ENCODE measurements at regions not wholly inside any gene's neighbourhood (a gene's known extent, or its start where the extent isn't known, plus 50 kb on each side); places are given as distances from the start of the nearest gene placed in this dataset.

DNA sequence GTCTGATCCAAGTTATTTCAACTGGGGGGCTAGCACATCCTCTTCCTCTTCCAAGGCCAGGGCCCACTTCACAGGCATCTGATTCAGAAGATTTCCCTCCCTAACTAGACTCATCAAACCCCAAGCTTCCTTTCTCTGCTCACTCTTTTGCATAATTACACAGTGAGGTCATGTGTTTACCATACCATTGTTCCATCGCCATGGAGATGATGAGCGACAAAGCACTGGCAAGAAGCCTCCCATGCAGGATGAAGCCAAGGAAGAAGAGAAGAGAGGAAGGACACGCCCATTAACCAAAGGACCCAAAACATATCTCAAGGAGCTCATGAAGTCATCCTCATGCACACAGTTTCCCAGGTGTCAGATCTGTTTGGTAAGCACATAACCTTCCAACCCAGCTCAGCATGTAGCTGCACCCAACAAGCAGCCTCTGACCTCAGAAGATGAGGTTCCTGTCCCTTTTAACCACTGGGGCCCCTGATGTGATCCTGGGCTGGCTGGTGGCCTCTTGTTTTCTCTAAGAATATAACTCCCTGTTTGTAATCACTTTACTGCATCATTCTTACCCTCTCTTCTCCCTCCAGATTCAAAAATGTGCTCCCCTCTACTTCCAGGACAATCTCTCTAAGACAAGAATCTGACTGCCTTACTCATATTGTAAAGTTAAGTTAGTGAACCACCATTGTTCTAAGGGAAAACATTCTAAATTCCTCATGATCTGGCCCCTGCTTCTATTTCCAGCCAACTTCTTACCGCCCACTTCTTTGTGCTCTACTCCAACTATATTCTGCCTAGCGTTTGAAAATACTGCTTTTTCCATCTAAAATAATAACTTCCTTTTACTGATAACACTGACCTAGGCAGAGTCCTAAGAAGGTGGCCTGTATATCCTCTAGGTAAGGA, 190.1 kb downstream of the TTC32 start:
- TF ChIP-seq, protein P1, sequence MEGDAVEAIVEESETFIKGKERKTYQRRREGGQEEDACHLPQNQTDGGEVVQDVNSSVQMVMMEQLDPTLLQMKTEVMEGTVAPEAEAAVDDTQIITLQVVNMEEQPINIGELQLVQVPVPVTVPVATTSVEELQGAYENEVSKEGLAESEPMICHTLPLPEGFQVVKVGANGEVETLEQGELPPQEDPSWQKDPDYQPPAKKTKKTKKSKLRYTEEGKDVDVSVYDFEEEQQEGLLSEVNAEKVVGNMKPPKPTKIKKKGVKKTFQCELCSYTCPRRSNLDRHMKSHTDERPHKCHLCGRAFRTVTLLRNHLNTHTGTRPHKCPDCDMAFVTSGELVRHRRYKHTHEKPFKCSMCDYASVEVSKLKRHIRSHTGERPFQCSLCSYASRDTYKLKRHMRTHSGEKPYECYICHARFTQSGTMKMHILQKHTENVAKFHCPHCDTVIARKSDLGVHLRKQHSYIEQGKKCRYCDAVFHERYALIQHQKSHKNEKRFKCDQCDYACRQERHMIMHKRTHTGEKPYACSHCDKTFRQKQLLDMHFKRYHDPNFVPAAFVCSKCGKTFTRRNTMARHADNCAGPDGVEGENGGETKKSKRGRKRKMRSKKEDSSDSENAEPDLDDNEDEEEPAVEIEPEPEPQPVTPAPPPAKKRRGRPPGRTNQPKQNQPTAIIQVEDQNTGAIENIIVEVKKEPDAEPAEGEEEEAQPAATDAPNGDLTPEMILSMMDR (IDR thresholded peaks at IDR 0.05; ENCODE audit: insufficient read depth, low read length): no peak
- DNase-seq (ENCODE audit: low read depth): peak; percentile 98
- no peak overlapping the region for H3K4me3 ChIP-seq (ENCODE audit: low read depth, low read length)

DNA sequence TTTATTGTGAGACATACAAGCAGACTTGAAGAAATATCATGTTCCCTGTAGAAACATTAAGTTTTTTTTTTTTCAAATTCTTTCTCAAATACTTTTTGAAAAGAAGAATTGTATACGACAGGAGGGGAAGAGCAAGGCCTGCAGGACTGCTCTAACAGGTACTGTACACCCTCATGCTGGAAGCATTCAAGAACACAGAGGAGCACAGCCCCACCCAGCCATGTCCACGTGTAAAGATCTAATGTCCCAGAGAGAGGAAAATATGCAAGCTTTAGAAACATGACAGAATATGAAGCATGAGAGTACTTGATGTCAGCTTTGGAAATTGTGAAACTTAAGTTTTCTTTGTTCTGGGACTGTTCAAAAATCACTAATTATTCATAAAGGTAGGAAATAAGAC, 191.6 kb downstream of the TTC32 start:
- TF ChIP-seq, protein P1 (IDR thresholded peaks at IDR 0.05; ENCODE audit: insufficient read depth, low read length): no peak
- no peak overlapping the region for H3K4me3 ChIP-seq (ENCODE audit: low read depth, low read length)
- DNase-seq (ENCODE audit: low read depth): no peak

DNA sequence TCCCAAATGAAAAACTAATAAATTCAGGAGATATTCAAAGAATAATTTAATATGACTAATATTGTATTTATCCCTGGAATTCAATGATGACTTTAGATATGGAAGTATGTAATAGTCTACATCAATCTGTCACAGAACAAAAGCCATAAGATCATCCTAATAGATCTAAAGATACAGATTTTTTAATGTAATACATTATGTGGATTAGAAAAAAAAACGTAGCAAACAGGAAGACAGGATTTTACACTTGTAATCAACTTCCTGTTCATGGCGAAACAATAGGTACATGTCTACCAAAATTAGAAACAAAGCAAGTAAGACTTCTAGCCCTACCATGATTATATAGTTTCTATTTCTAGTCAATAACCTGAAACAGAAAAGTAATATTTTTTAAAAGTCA, 192.2 kb downstream of the TTC32 start:
- TF ChIP-seq, protein P1 (IDR thresholded peaks at IDR 0.05; ENCODE audit: insufficient read depth, low read length): no peak
- DNase-seq (ENCODE audit: low read depth): no peak
- no peak overlapping the region for H3K4me3 ChIP-seq (ENCODE audit: low read depth, low read length)

DNA sequence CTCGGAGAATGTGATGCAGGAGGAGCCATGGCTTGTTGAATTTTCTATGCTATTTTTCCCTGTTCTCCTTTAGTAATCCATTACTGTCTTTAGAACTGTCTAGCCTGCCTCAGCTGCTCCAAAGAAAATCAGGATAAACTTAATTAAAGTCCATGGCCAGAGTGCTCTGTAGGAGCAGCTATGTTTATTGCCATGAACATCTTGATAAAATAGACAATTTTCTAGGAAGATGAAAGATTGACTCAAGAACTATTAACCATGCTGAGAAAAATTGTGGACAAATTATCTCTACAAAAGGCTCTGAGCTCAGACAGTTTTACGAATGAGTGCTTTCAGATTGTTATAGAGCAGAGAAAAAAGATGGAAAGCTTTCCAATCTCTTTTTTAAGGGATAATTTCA, 193.0 kb downstream of the TTC32 start:
- DNase-seq (ENCODE audit: low read depth): no peak
- TF ChIP-seq, protein P1 (IDR thresholded peaks at IDR 0.05; ENCODE audit: insufficient read depth, low read length): no peak
- no peak overlapping the region for H3K4me3 ChIP-seq (ENCODE audit: low read depth, low read length)

DNA sequence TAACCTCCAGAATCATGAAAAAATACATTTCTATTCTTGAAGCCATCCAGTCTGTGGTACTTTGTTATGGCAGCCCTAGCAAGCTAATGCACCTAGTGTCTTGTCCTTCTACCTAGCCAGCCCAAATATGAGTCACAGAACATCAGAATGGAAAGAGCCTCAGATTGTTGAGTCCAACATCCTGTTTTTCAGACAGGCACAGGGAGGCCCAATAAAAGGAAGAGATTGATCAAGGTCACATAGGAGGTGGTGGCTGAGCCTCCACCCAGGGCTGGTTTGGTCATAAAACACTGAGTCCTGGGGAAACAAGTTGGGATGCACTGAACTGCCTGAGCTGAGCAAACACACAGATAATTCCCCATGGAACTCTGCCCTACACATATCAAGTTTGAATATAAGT, 195.5 kb downstream of the TTC32 start:
- no peak for DNase-seq (ENCODE audit: low read depth)
- H3K4me3 ChIP-seq (ENCODE audit: low read depth, low read length): no peak overlapping the region
- TF ChIP-seq, protein P1 (IDR thresholded peaks at IDR 0.05; ENCODE audit: insufficient read depth, low read length): no peak

DNA sequence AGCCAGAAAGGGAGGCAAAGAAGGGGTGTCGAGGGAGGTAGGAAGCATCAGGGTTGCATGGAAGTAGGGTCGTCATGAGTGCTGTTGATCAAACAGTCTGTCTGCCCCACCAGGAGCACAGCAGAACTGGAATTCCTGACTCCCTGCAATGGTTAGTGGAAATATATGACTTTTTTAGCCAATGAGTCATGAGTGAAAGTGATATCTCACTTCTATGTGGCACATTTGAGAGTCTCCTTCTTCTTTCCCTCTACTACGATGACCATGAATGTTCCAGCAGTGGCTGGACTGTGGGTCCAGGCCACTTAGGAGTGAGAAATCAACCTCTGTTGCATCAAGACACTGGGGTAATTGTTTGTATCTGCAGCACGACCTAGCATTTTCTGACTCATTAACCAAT, 199.5 kb downstream of the TTC32 start:
- no peak overlapping the region for H3K4me3 ChIP-seq (ENCODE audit: low read depth, low read length)
- no peak for DNase-seq (ENCODE audit: low read depth)
- TF ChIP-seq, protein P1 (IDR thresholded peaks at IDR 0.05; ENCODE audit: insufficient read depth, low read length): no peak

All from fibroblast of the aortic adventitia (primary cell).